Lung (tissue), 11 donors: ENCODE measurements at regions not wholly inside any gene's neighbourhood (a gene's known extent, or its start where the extent isn't known, plus 50 kb on each side); places are given as distances from the start of the nearest gene placed in this dataset.
A peak's percentile ranks its signal among the peaks of the same experiment; 100 is the strongest.

Experiments used
- ATAC-seq: fragments of 200-7000 bp; cut with Tn5 transposase; one replicate; pipeline ENCODE4 v1.9.1; 2020; ENCODE audit warnings: moderate number of reproducible peaks; ENCODE audit not compliant: insufficient read depth, low FRiP score
- DNase-seq, 3 donors: peaks; one replicate each; pipeline ENCODE4 v3.0.0-alpha.2; 2013 to 2017
- H3K27ac ChIP-seq, 2 donors: one replicate each; pipeline ENCODE4 v1.5.1; 2013; ENCODE audit warnings: mild to moderate bottlenecking in 2 of 2, moderate library complexity in 2 of 2, control low read depth in 1 of 2, inconsistent platforms in 1 of 2, low read depth in 1 of 2, low read length in 1 of 2
- H3K27me3 ChIP-seq, 3 donors: one replicate each; pipeline ENCODE4 v1.5.1; 2013; ENCODE audit warnings: low read length in 2 of 3; ENCODE audit not compliant: control insufficient read depth in 3 of 3, insufficient read depth in 3 of 3
- H3K36me3 ChIP-seq, 4 donors: one replicate each; pipeline ENCODE4 v1.5.1; 2013; ENCODE audit warnings: low read length in 4 of 4, mild to moderate bottlenecking in 1 of 4, moderate library complexity in 1 of 4; ENCODE audit not compliant: control insufficient read depth in 4 of 4, insufficient read depth in 4 of 4
- H3K4me1 ChIP-seq, 5 donors: one replicate each; pipeline ENCODE4 v1.5.1; 2013; ENCODE audit warnings: low read length in 5 of 5, mild to moderate bottlenecking in 2 of 5, moderate library complexity in 1 of 5; ENCODE audit not compliant: control insufficient read depth in 5 of 5, insufficient read depth in 5 of 5
- H3K4me3 ChIP-seq: one replicate; pipeline ENCODE4 v1.5.1; 2013; ENCODE audit warnings: mild to moderate bottlenecking, control low read depth, moderate library complexity
- H3K9ac ChIP-seq, 2 donors: one replicate each; pipeline ENCODE4 v1.5.1; 2013; ENCODE audit warnings: low read length in 2 of 2, control low read depth in 1 of 2; ENCODE audit not compliant: insufficient read depth in 1 of 2
- H3K9me3 ChIP-seq, 4 donors: one replicate each; pipeline ENCODE4 v1.5.1; 2013; ENCODE audit warnings: low read length in 3 of 4, mild to moderate bottlenecking in 1 of 4, moderate library complexity in 1 of 4; ENCODE audit not compliant: control insufficient read depth in 4 of 4, insufficient read depth in 3 of 4
- WGBS, 2 donors: extraction: QIAGEN DNeasy Blood & Tissue Kit; methylation state at CpG; one replicate each; pipeline ENCODE4 v1.1.7; 2013; 5-methylcytosine and 5-hydroxymethylcytosine counted together
- TF ChIP-seq, protein P1 (sequence below): IDR thresholded peaks from 2 replicates; pipeline ENCODE4 v1.5.1; 2012; ENCODE audit warnings: mild to moderate bottlenecking; ENCODE audit errors: control extremely low read depth, extremely low read depth
- donor health status: control.
- donor health status: control.
- donor health status: Bipolar disorder and iron deficiency.
- donor health status: healthy.
- donor health status: DM: yes; HTN: yes; CAD: no.

- H3K27ac ChIP-seq, result no peak overlapping the region
- H3K27me3 ChIP-seq, result no peaks in the 10 kb centered on the region
- no peak overlapping the region for H3K4me3 ChIP-seq
- no peak for DNase-seq
- WGBS, 2 donors, result 84 to 93% methylated on average over 3 of the region's 3 CpGs
- no peak overlapping the region for H3K9ac ChIP-seq
- H3K4me1 ChIP-seq, result no peaks in the 10 kb centered on the region
- H3K36me3 ChIP-seq, result no peaks in the 10 kb centered on the region
- H3K9me3 ChIP-seq, result no peaks in the 10 kb centered on the region
- TF ChIP-seq, protein P1, sequence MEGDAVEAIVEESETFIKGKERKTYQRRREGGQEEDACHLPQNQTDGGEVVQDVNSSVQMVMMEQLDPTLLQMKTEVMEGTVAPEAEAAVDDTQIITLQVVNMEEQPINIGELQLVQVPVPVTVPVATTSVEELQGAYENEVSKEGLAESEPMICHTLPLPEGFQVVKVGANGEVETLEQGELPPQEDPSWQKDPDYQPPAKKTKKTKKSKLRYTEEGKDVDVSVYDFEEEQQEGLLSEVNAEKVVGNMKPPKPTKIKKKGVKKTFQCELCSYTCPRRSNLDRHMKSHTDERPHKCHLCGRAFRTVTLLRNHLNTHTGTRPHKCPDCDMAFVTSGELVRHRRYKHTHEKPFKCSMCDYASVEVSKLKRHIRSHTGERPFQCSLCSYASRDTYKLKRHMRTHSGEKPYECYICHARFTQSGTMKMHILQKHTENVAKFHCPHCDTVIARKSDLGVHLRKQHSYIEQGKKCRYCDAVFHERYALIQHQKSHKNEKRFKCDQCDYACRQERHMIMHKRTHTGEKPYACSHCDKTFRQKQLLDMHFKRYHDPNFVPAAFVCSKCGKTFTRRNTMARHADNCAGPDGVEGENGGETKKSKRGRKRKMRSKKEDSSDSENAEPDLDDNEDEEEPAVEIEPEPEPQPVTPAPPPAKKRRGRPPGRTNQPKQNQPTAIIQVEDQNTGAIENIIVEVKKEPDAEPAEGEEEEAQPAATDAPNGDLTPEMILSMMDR, result no peak
- ATAC-seq, result no peak
Measured at GRCh38 chr6:66638518-66638917, 931.5 kb upstream of the EYS start.

DNA sequence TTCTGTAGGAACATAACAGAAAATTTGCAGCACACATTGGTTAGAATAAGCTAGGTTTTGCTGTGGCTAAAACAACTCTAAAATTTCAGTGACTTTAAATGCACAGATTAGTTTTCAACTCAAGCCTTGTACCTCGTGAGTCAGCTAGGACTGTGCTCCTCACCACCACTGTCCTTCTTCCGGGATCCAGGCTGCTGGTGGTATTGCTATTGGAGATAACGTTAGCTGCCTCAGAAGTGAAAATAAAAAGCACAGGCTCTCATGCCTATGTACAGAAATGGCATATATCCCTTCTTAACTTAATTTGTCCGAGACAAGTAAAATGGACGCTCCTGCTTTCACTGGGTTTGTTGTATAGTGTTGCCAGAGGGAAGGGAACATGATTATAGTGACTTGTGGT is 931.1 kb upstream of the EYS start:
- no peaks in the 10 kb centered on the region for H3K9me3 ChIP-seq

DNA sequence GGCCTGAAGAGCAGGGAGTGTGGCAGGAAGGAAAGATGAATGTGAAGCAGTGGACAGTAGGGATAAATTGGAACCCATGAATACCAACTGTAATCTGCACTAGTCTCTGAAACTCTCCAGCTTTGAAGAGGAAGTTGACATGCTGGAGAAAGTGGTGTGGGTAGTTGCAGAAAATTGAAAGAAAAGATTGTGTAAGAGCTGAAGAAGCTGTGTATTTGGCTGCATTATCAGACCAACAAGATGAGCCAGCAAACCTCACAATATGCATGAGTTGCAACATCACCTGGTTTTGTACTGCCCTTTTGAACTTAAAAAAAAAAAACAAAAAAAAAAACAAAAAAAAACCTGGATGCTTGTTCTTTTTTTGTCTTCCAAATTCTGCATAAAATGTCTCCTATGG is 921.9 kb upstream of the EYS start:
- DNase-seq, result peak in 1 of 3 donors; percentile 30
- TF ChIP-seq, protein P1, result no peak
- no peak for ATAC-seq
- H3K4me1 ChIP-seq, result no peaks in the 10 kb centered on the region
- H3K9ac ChIP-seq, result no peak overlapping the region
- no peak overlapping the region for H3K4me3 ChIP-seq
- no peaks in the 10 kb centered on the region for H3K36me3 ChIP-seq
- no peaks in the 10 kb centered on the region for H3K27me3 ChIP-seq
- no peak overlapping the region for H3K27ac ChIP-seq
- H3K9me3 ChIP-seq, result peaks cover 0 to 3% (median 0%) of the 10 kb centered on the region in 4 donors

More for the DNA sequence above, 931.1 kb upstream of the EYS start:
- no peak for ATAC-seq
- no peaks in the 10 kb centered on the region for H3K36me3 ChIP-seq
- H3K27me3 ChIP-seq, result no peaks in the 10 kb centered on the region
- no peak overlapping the region for H3K9ac ChIP-seq
- DNase-seq, result no peak
- 86 to 88% methylated on average over 5 of the region's 5 CpGs for WGBS, 2 donors
- no peak overlapping the region for H3K27ac ChIP-seq
- TF ChIP-seq, protein P1, result no peak
- no peaks in the 10 kb centered on the region for H3K4me1 ChIP-seq
- H3K4me3 ChIP-seq, result no peak overlapping the region

DNA sequence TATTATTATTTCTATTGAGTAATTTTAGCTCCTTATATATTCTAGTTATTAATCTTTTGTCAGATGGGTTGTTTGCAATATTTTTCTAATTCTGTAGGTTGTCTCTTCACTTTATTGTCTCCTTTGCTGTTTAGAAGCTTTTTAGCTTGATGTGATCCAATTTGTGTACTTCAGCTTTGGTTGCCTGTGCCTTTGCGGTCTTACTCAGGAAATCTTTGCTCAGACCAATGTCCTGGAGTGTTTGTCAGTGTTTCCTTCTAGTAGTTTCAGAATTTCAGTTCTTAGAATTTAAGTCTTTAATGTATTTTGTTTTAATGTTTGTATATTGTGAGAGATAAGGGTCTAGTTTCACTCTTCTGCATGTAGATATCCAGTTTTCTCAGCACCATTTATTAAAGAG is 916.0 kb upstream of the EYS start:
- no peak for DNase-seq
- no peak for ATAC-seq
- Histone ChIP-seq H3K27me3 (no peaks in the 10 kb centered on the region), H3K4me3 (no peak overlapping the region), H3K36me3 (no peaks in the 10 kb centered on the region), H3K4me1 (no peaks in the 10 kb centered on the region), H3K27ac (no peak overlapping the region), H3K9ac (no peak overlapping the region), H3K9me3 (peaks cover 0 to 3% (median 0%) of the 10 kb centered on the region in 4 donors)
- 71 to 81% methylated on average over 1 of the region's 1 CpG for WGBS, 2 donors
- TF ChIP-seq, protein P1, result no peak
